H1 (cell line): ENCODE measurements at regions not wholly inside any gene's neighbourhood (a gene's known extent, or its start where the extent isn't known, plus 50 kb on each side); places are given as distances from the start of the nearest gene placed in this dataset.

ENCODE experiments used
- CTCF ChIA-PET: fragments of 300-600 bp; sonication (Branson Sonifier 250); formaldehyde crosslinking; loops from one replicate; lab custom pipeline; 2021; ENCODE audit not compliant: partially characterized antibody; lab: Charles Lee
- POLR2A ChIA-PET: fragments of 300-600 bp; sonication (Branson Sonifier 250); formaldehyde crosslinking; loops from one replicate; lab custom pipeline; 2021; ENCODE audit warnings: inconsistent platforms; ENCODE audit not compliant: partially characterized antibody; lab: Charles Lee
- DNase-seq, 2 experiments: peaks; one replicate each; pipeline versions ENCODE4 v3.0.0 to v3.0.0-alpha.2; 2010 to 2022; ENCODE audit warnings: low spot score in 2 of 2, low read depth in 1 of 2, mixed read lengths in 1 of 2
- FAIRE-seq: peaks from 2 replicates; lab custom pipeline; 2011; peaks lifted over from hg19 to GRCh38; lab: Jason Lieb, UNC
- H2AFZ ChIP-seq: 2 replicates; pipeline ENCODE4 v1.8.1; 2012; ENCODE audit warnings: low read length, inconsistent platforms
- H2AK5ac ChIP-seq: 2 replicates; pipeline ENCODE4 v1.6.1; 2013; ENCODE audit warnings: low read depth, low read length
- H2BK120ac ChIP-seq: replicated peaks from 2 replicates; pipeline ENCODE3; 2013; ENCODE audit warnings: low read depth, low read length, inconsistent platforms
- H2BK12ac ChIP-seq: 2 replicates; pipeline ENCODE4 v1.6.1; 2013; ENCODE audit warnings: low read depth, low read length
- H2BK15ac ChIP-seq: 2 replicates; pipeline ENCODE4 v1.6.1; 2013; ENCODE audit warnings: low read length
- H2BK20ac ChIP-seq: 2 replicates; pipeline ENCODE4 v1.6.1; 2013; ENCODE audit warnings: low read length
- H2BK5ac ChIP-seq: 2 replicates; pipeline ENCODE4 v1.6.1; 2013; ENCODE audit warnings: low read depth, low read length
- H3K14ac ChIP-seq: 2 replicates; pipeline ENCODE4 v1.6.1; 2013; ENCODE audit warnings: inconsistent platforms; ENCODE audit not compliant: insufficient read length
- H3K18ac ChIP-seq: 2 replicates; pipeline ENCODE4 v1.6.1; 2013; ENCODE audit warnings: low read length; ENCODE audit errors: extremely low read depth
- H3K23ac ChIP-seq: 2 replicates; pipeline ENCODE4 v1.6.1; 2013; ENCODE audit warnings: inconsistent platforms; ENCODE audit not compliant: insufficient read length
- H3K23me2 ChIP-seq: 2 replicates; pipeline ENCODE4 v1.6.1; 2013; ENCODE audit warnings: low read depth, low read length
- H3K27ac ChIP-seq: 2 replicates; pipeline ENCODE4 v1.6.1; 2011; ENCODE audit warnings: low read depth, low read length, inconsistent platforms
- H3K27me3 ChIP-seq, 4 experiments: replicated peaks in 1 of 4; 1 replicate in 1 of 4; 2 replicates in 3 of 4; pipeline versions ENCODE4 v1.6.1 to v1.8.1; 2011 to 2013; ENCODE audit warnings: low read length in 3 of 4, mild to moderate bottlenecking in 3 of 4, inconsistent platforms in 2 of 4, mixed read lengths in 2 of 4, moderate library complexity in 1 of 4; ENCODE audit not compliant: control insufficient read depth in 3 of 4, insufficient read depth in 3 of 4; ENCODE audit errors: extremely low read depth in 1 of 4
- H3K36me3 ChIP-seq, 4 experiments: 2 replicates each; pipeline versions ENCODE4 v1.6.1 to v1.8.1; 2011 to 2013; ENCODE audit warnings: mild to moderate bottlenecking in 4 of 4, low read length in 3 of 4, moderate library complexity in 2 of 4, control low read depth in 1 of 4, inconsistent platforms in 1 of 4; ENCODE audit not compliant: insufficient read depth in 4 of 4, control insufficient read depth in 2 of 4
- H3K4ac ChIP-seq: replicated peaks from 2 replicates; pipeline ENCODE3; 2013; ENCODE audit warnings: low read length, low read depth, mixed read lengths, inconsistent platforms; ENCODE audit not compliant: insufficient read length
- H3K4me1 ChIP-seq, 4 experiments: replicated peaks in 1 of 4; 1 replicate in 1 of 4; 2 replicates in 3 of 4; pipeline versions ENCODE4 v1.6.1 to v1.8.1; 2011 to 2013; ENCODE audit warnings: low read length in 3 of 4, inconsistent platforms in 2 of 4, mixed read lengths in 1 of 4; ENCODE audit not compliant: insufficient read depth in 4 of 4, control insufficient read depth in 3 of 4
- H3K4me2 ChIP-seq, 2 experiments: 2 replicates each; pipeline versions ENCODE4 v1.6.1 to v1.8.1; 2011 to 2013; ENCODE audit warnings: low read depth in 2 of 2, low read length in 2 of 2, control low read depth in 1 of 2, inconsistent platforms in 1 of 2, mild to moderate bottlenecking in 1 of 2; ENCODE audit not compliant: insufficient read depth in 1 of 2
- H3K4me3 ChIP-seq, 4 experiments: fragments of 200-600, 300-600 bp in 1 of 4; sonication (generic), shearing (Covaris generic), sonication (Bioruptor Twin) in 1 of 4; 2 replicates each; pipeline versions ENCODE4 v1.5.1 to v1.8.1; 2011 to 2016; ENCODE audit warnings: low read length in 4 of 4, low read depth in 3 of 4, control low read depth in 2 of 4, inconsistent platforms in 2 of 4, mild to moderate bottlenecking in 2 of 4, mixed read lengths in 1 of 4, moderate library complexity in 1 of 4; ENCODE audit not compliant: insufficient read depth in 2 of 4; ENCODE audit errors: extremely low read depth in 1 of 4
- H3K56ac ChIP-seq: replicated peaks from 2 replicates; pipeline ENCODE3; 2013; ENCODE audit warnings: low read depth, mild to moderate bottlenecking, mixed read lengths, low read length, inconsistent platforms; ENCODE audit not compliant: insufficient read length
- H3K79me1 ChIP-seq: 2 replicates; pipeline ENCODE4 v1.6.1; 2013; ENCODE audit warnings: low read depth, low read length, control low read depth
- H3K79me2 ChIP-seq, 2 experiments: 2 replicates each; pipeline versions ENCODE4 v1.6.1 to v1.8.1; 2012 to 2013; ENCODE audit warnings: low read length in 2 of 2, mild to moderate bottlenecking in 2 of 2, inconsistent platforms in 1 of 2; ENCODE audit not compliant: insufficient read depth in 2 of 2, control insufficient read depth in 1 of 2
- H3K9ac ChIP-seq, 4 experiments: replicated peaks in 1 of 4; 1 replicate in 1 of 4; 2 replicates in 3 of 4; pipeline versions ENCODE4 v1.6.1 to v1.8.1; 2011 to 2013; ENCODE audit warnings: low read depth in 3 of 4, low read length in 3 of 4, control low read depth in 2 of 4, mild to moderate bottlenecking in 2 of 4, moderate library complexity in 2 of 4, inconsistent platforms in 1 of 4; ENCODE audit errors: extremely low read depth in 1 of 4
- H3K9me3 ChIP-seq, 2 experiments: 2 replicates each; pipeline versions ENCODE4 v1.6.1 to v1.8.1; 2012 to 2013; ENCODE audit warnings: mild to moderate bottlenecking in 2 of 2, moderate library complexity in 2 of 2, control low read depth in 1 of 2, inconsistent platforms in 1 of 2, low read depth in 1 of 2, low read length in 1 of 2, mixed read lengths in 1 of 2; ENCODE audit not compliant: insufficient read depth in 2 of 2
- H4K20me1 ChIP-seq, 2 experiments: replicated peaks in 1 of 2; 2 replicates each; pipeline versions ENCODE3 to v1.8.1; 2011 to 2013; ENCODE audit warnings: inconsistent platforms in 2 of 2, low read length in 2 of 2, mild to moderate bottlenecking in 1 of 2; ENCODE audit not compliant: insufficient read depth in 2 of 2, control insufficient read depth in 1 of 2
- H4K5ac ChIP-seq: 2 replicates; pipeline ENCODE4 v1.6.1; 2013; ENCODE audit warnings: low read length, low read depth, mixed read lengths, inconsistent platforms; ENCODE audit not compliant: insufficient read length
- H4K8ac ChIP-seq: 2 replicates; pipeline ENCODE4 v1.8.0; 2013; ENCODE audit warnings: mild to moderate bottlenecking, moderate library complexity, low read length, inconsistent platforms; ENCODE audit not compliant: insufficient read depth; ENCODE audit errors: extremely low read depth
- H4K91ac ChIP-seq: replicated peaks from 2 replicates; pipeline ENCODE3; 2013; ENCODE audit warnings: low read length, mixed read lengths, inconsistent platforms; ENCODE audit not compliant: insufficient read length
- BCL11A ChIP-seq, 2 experiments: IDR thresholded peaks; one replicate each; pipeline ENCODE4 v1.6.1; 2011; ENCODE audit warnings: low read depth in 2 of 2, low read length in 2 of 2, mild to moderate bottlenecking in 2 of 2
- EP300 ChIP-seq, 2 experiments: IDR thresholded peaks; 1 replicate in 1 of 2; 2 replicates in 1 of 2; pipeline ENCODE4 v1.6.1; 2011 to 2012; ENCODE audit warnings: low read depth in 2 of 2, low read length in 2 of 2, mild to moderate bottlenecking in 2 of 2, borderline replicate concordance in 1 of 2, inconsistent platforms in 1 of 2, moderate library complexity in 1 of 2
- KDM4A ChIP-seq: IDR thresholded peaks from one replicate; pipeline ENCODE4 v1.7.1; 2012; ENCODE audit warnings: low read depth, mild to moderate bottlenecking, moderate library complexity, low read length, inconsistent platforms; ENCODE audit not compliant: severe bottlenecking
- NANOG ChIP-seq: IDR thresholded peaks from 2 replicates; pipeline ENCODE4 v1.6.1; 2011; ENCODE audit warnings: low read length, low read depth, mild to moderate bottlenecking, inconsistent platforms; ENCODE audit not compliant: insufficient read depth, poor library complexity, severe bottlenecking
- POLR2AphosphoS5 ChIP-seq: IDR thresholded peaks from 2 replicates; pipeline ENCODE4 v1.6.1; 2011; ENCODE audit warnings: low read depth, low read length
- SP2 ChIP-seq: IDR thresholded peaks from 2 replicates; pipeline ENCODE4 v1.6.1; 2012; ENCODE audit warnings: mild to moderate bottlenecking, low read length, inconsistent platforms
- SP4 ChIP-seq: IDR thresholded peaks from 2 replicates; pipeline ENCODE4 v1.6.1; 2012; ENCODE audit warnings: low read length, inconsistent platforms
- TAF1 ChIP-seq: IDR thresholded peaks from 2 replicates; pipeline ENCODE4 v1.6.1; 2011; ENCODE audit warnings: mild to moderate bottlenecking, low read depth, low read length
- YY1 ChIP-seq: IDR thresholded peaks from 2 replicates; pipeline ENCODE4 v1.6.1; 2011; ENCODE audit warnings: low read depth, mild to moderate bottlenecking, low read length
- WGBS, 2 experiments: shearing (Covaris generic) in 1 of 2; methylation state at CpG; one replicate each; pipeline versions ENCODE4 v1.1.6 to v1.1.7; 2013 to 2015; ENCODE audit warnings: low lambda C conversion rate in 2 of 2, mixed read lengths in 2 of 2, inconsistent platforms in 1 of 2, low coverage in 1 of 2, missing lambda C conversion rate in 1 of 2; ENCODE audit not compliant: insufficient replicate concordance in 2 of 2, insufficient coverage in 1 of 2, insufficient read length in 1 of 2; ENCODE audit errors: extremely low coverage in 1 of 2, missing lambda C conversion rate in 1 of 2; 5-methylcytosine and 5-hydroxymethylcytosine counted together
- TF ChIP-seq, protein P1 (sequence below), 3 experiments: IDR thresholded peaks; 1 replicate in 2 of 3; 2 replicates in 1 of 3; pipeline versions ENCODE4 v1.5.1 to v1.6.1; 2011; ENCODE audit warnings: low read length in 3 of 3, mild to moderate bottlenecking in 3 of 3, inconsistent platforms in 2 of 3, low read depth in 1 of 3, moderate library complexity in 1 of 3; ENCODE audit not compliant: insufficient read depth in 1 of 3; ENCODE audit errors: control extremely low read depth in 1 of 3

DNA sequence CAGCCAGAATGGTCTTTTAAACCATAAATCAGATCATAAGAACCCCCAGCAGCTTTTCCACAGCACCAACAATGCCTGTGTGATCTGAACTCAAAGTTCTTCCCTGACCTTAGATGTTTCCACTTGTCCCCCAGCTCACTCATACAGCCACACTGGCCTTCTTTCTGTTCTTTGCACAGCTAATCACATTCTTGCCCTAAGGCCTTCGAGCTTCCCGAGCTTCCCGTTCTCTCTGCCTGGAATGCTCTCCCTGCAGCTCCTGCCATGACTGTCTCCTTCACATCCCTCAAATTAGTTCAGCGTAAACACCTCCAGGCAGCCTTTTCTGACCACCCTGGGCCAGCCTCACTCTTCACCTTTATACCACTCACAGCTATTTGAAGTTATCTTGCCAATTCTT, 166.8 kb upstream of the NFE2L3 start:
- Histone ChIP-seq H2BK20ac (no peak overlapping the region), H2BK120ac (no peak overlapping the region), H3K79me1 (no peaks in the 10 kb centered on the region), H3K9ac (no peak overlapping the region), H4K8ac (no peak overlapping the region), H3K4me3 (no peak overlapping the region), H2BK12ac (no peak overlapping the region), H3K23me2 (no peaks in the 10 kb centered on the region), H3K4me1 (no peaks in the 10 kb centered on the region), H4K20me1 (no peaks in the 10 kb centered on the region), H2BK5ac (no peak overlapping the region), H3K36me3 (no peaks in the 10 kb centered on the region), H3K18ac (no peak overlapping the region), H3K27me3 (no peaks in the 10 kb centered on the region)
- ChIA-PET POLR2A (no interaction called here), CTCF (interaction anchor here (1.1 to 1.6 kb wide), 2 partner anchors 58 to 91 kb away, joined by 3 to 5 read pairs; no protein-coding TSS in a partner anchor)
- no peak for DNase-seq
- no peak for TF ChIP-seq POLR2AphosphoS5
- TF ChIP-seq TAF1: no peak
- TF ChIP-seq NANOG: no peak
- TF ChIP-seq YY1: no peak
- no peak for TF ChIP-seq EP300 (IDR thresholded peaks at IDR 0.05; ENCODE audit: borderline replicate concordance in 1 of 2, low read depth in 2 of 2, low read length in 2 of 2)
- no peak for TF ChIP-seq SP2
- no peak for TF ChIP-seq SP4
- TF ChIP-seq, protein P1, sequence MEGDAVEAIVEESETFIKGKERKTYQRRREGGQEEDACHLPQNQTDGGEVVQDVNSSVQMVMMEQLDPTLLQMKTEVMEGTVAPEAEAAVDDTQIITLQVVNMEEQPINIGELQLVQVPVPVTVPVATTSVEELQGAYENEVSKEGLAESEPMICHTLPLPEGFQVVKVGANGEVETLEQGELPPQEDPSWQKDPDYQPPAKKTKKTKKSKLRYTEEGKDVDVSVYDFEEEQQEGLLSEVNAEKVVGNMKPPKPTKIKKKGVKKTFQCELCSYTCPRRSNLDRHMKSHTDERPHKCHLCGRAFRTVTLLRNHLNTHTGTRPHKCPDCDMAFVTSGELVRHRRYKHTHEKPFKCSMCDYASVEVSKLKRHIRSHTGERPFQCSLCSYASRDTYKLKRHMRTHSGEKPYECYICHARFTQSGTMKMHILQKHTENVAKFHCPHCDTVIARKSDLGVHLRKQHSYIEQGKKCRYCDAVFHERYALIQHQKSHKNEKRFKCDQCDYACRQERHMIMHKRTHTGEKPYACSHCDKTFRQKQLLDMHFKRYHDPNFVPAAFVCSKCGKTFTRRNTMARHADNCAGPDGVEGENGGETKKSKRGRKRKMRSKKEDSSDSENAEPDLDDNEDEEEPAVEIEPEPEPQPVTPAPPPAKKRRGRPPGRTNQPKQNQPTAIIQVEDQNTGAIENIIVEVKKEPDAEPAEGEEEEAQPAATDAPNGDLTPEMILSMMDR (IDR thresholded peaks at IDR 0.05; ENCODE audit: control extremely low read depth in 1 of 3, insufficient read depth in 1 of 3, low read depth in 1 of 3, low read length in 3 of 3): no peak
- TF ChIP-seq KDM4A: no peak
- no peak for TF ChIP-seq BCL11A (IDR thresholded peaks at IDR 0.05; ENCODE audit: low read depth in 2 of 2, low read length in 2 of 2)
- TF ChIP-seq, all 59 proteins: peak for 0
- no peak overlapping the region for H2AK5ac ChIP-seq
- H2BK15ac ChIP-seq: no peak overlapping the region
- H3K4me2 ChIP-seq: no peak overlapping the region
- H3K9me3 ChIP-seq: no peaks in the 10 kb centered on the region
- no peak for FAIRE-seq
- H4K5ac ChIP-seq: no peak overlapping the region
- H3K79me2 ChIP-seq: no peaks in the 10 kb centered on the region
- H3K27ac ChIP-seq: no peak overlapping the region
- no peak overlapping the region for H3K23ac ChIP-seq
- H3K4ac ChIP-seq: no peak overlapping the region
- H2AFZ ChIP-seq: no peak overlapping the region
- no peak overlapping the region for H3K56ac ChIP-seq
- no peak overlapping the region for H4K91ac ChIP-seq
- 93% methylated on average over 4 of the region's 4 CpGs; no CpG with 5 or more reads in 1 of the 2 experiments for WGBS, 2 experiments
- no peak overlapping the region for H3K14ac ChIP-seq
